Nephron progenitor cell (in vitro differentiated cells): ENCODE measurements at regions not wholly inside any gene's neighbourhood (a gene's known extent, or its start where the extent isn't known, plus 50 kb on each side); places are given as distances from the start of the nearest gene placed in this dataset.

Experiments
- DNase-seq: peaks from one replicate; pipeline ENCODE4 v3.0.0; 2021
- H3K27ac Mint-ChIP-seq: 2 replicates; pipeline ENCODE4 v1.8.0; 2021; ENCODE audit warnings: mild to moderate bottlenecking, moderate library complexity, mixed read lengths
- H3K27me3 Mint-ChIP-seq: 2 replicates; pipeline ENCODE4 v1.8.0; 2021; ENCODE audit warnings: mild to moderate bottlenecking, low read depth, mixed read lengths; ENCODE audit not compliant: poor library complexity
- H3K36me3 Mint-ChIP-seq: 2 replicates; pipeline ENCODE4 v1.8.0; 2021; ENCODE audit warnings: low read depth, mixed read lengths
- H3K4me1 Mint-ChIP-seq: 2 replicates; pipeline ENCODE4 v1.8.0; 2021; ENCODE audit warnings: mixed read lengths
- H3K4me3 Mint-ChIP-seq: 2 replicates; pipeline ENCODE4 v1.8.0; 2021; ENCODE audit warnings: mild to moderate bottlenecking, moderate library complexity, mixed read lengths
- H3K9me3 Mint-ChIP-seq: 2 replicates; pipeline ENCODE4 v1.8.0; 2021; ENCODE audit warnings: mild to moderate bottlenecking, moderate library complexity, mixed read lengths
- TF ChIP-seq, protein P1 (sequence below): fragments of 200-600 bp; sonication (generic); IDR thresholded peaks from 2 replicates; pipeline ENCODE4 v1.5.0; 2021; ENCODE audit warnings: antibody characterized with exemption

DNA sequence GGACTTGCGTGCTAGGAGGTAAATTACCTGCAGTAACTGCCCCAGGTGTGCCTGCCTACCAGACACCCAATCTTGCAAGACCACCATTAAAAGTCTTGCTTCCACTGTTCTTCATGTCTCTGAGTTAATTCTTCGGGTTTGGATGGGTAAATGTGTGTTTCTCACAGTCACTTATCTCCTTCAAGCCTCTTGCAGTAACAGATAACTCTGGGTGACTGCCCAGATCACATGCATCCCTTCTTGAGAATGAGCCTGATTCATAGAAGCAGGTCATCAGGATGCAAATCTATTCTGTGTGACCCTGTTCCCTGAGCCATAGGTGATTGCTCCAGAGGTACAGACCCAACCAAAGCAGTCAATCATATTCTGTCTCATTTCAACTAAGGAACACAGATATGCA is 194.6 kb downstream of the METTL4 start:
- Mint-ChIP-seq H3K27ac (no peak overlapping the region), H3K9me3 (peaks cover 37% of the 10 kb centered on the region), H3K4me3 (no peak overlapping the region), H3K27me3 (no peaks in the 10 kb centered on the region), H3K36me3 (peaks cover 7% of the 10 kb centered on the region), H3K4me1 (peaks cover 13% of the 10 kb centered on the region)
- no peak for DNase-seq
- TF ChIP-seq, protein P1, sequence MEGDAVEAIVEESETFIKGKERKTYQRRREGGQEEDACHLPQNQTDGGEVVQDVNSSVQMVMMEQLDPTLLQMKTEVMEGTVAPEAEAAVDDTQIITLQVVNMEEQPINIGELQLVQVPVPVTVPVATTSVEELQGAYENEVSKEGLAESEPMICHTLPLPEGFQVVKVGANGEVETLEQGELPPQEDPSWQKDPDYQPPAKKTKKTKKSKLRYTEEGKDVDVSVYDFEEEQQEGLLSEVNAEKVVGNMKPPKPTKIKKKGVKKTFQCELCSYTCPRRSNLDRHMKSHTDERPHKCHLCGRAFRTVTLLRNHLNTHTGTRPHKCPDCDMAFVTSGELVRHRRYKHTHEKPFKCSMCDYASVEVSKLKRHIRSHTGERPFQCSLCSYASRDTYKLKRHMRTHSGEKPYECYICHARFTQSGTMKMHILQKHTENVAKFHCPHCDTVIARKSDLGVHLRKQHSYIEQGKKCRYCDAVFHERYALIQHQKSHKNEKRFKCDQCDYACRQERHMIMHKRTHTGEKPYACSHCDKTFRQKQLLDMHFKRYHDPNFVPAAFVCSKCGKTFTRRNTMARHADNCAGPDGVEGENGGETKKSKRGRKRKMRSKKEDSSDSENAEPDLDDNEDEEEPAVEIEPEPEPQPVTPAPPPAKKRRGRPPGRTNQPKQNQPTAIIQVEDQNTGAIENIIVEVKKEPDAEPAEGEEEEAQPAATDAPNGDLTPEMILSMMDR: no peak

DNA sequence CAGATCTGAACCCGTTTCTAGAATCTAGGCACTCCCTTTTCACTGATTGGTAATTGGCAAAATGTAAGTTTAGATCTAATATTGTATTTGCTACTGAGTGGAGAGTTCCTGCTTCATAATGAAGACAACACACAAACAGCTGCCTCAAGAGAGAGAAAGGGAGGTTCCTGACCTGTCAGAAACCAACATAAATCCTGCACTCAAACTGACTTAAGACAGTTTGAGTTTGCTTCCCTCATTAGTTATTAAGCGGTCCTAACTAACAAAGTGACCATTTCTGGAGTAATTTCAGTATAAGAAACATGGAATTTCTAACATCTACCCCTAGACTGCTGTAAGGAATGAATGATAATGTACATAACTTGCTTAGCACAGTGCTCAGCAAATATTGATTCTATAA is 191.2 kb downstream of the METTL4 start:
- peaks cover under 1% of the 10 kb centered on the region for H3K36me3 Mint-ChIP-seq
- no peak for DNase-seq
- TF ChIP-seq, protein P1: no peak
- peaks cover 24% of the 10 kb centered on the region for H3K9me3 Mint-ChIP-seq
- peaks cover 22% of the 10 kb centered on the region for H3K4me1 Mint-ChIP-seq
- H3K4me3 Mint-ChIP-seq: no peak overlapping the region
- H3K27ac Mint-ChIP-seq: peak overlapping the region; percentile 33
- peaks cover 2% of the 10 kb centered on the region for H3K27me3 Mint-ChIP-seq

GRCh38 chr18:2381539-2381938 is 189.8 kb downstream of the METTL4 start:
- peaks cover 34% of the 10 kb centered on the region for H3K9me3 Mint-ChIP-seq
- peaks cover 10% of the 10 kb centered on the region for H3K36me3 Mint-ChIP-seq
- no peak overlapping the region for H3K27ac Mint-ChIP-seq
- no peak for DNase-seq
- no peak overlapping the region for H3K4me3 Mint-ChIP-seq
- H3K27me3 Mint-ChIP-seq: peaks cover 2% of the 10 kb centered on the region
- TF ChIP-seq, protein P1: no peak
- peaks cover 22% of the 10 kb centered on the region for H3K4me1 Mint-ChIP-seq

DNA sequence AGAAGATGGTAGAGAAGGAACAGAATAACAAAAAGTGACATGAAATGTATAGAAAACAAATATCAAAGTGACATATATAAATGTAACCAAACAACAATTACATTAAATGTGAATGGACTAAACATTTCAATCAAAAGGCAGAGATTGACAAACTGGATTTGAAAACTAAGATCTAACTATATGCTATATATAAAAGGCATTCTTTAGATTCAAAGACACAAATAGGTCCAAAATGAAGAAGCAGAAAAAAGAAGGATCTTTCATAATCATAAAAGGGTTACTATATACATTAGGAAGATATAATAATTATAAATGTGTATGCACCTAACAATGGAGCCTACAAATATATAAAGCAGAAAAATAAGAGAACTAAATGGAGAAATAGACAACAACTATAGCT is 183.7 kb downstream of the METTL4 start:
- H3K4me1 Mint-ChIP-seq: peaks cover 6% of the 10 kb centered on the region
- peaks cover 52% of the 10 kb centered on the region for H3K9me3 Mint-ChIP-seq
- no peak overlapping the region for H3K4me3 Mint-ChIP-seq
- no peak for DNase-seq
- no peaks in the 10 kb centered on the region for H3K27me3 Mint-ChIP-seq
- TF ChIP-seq, protein P1: no peak
- H3K36me3 Mint-ChIP-seq: peaks cover 23% of the 10 kb centered on the region
- H3K27ac Mint-ChIP-seq: no peak overlapping the region

GRCh38 chr18:2390158-2390557 is 181.1 kb downstream of the METTL4 start:
- H3K4me1 Mint-ChIP-seq: peaks cover 15% of the 10 kb centered on the region
- H3K27ac Mint-ChIP-seq: no peak overlapping the region
- peaks cover 43% of the 10 kb centered on the region for H3K9me3 Mint-ChIP-seq
- TF ChIP-seq, protein P1: no peak
- H3K36me3 Mint-ChIP-seq: peaks cover 22% of the 10 kb centered on the region
- H3K4me3 Mint-ChIP-seq: no peak overlapping the region
- H3K27me3 Mint-ChIP-seq: no peaks in the 10 kb centered on the region
- no peak for DNase-seq

GRCh38 chr18:2391470-2391869 is 179.8 kb downstream of the METTL4 start:
- Mint-ChIP-seq H3K27me3 (no peaks in the 10 kb centered on the region), H3K27ac (no peak overlapping the region), H3K9me3 (peaks cover 30% of the 10 kb centered on the region), H3K36me3 (peaks cover 13% of the 10 kb centered on the region), H3K4me1 (peaks cover 21% of the 10 kb centered on the region), H3K4me3 (no peak overlapping the region)
- TF ChIP-seq, protein P1: no peak
- no peak for DNase-seq
